HEK293 (cell line): ENCODE measurements at regions not wholly inside any gene's neighbourhood (a gene's known extent, or its start where the extent isn't known, plus 50 kb on each side); places are given as distances from the start of the nearest gene placed in this dataset.

Experiments used
- CTCF ChIA-PET: fragments of 350-600 bp; formaldehyde crosslinking; extraction: SDS; loops from one replicate; lab custom pipeline; 2021; ENCODE audit warnings: antibody characterized with exemption; lab: Yijun Ruan, JAX
- POLR2A ChIA-PET: fragments of 300-600 bp; formaldehyde crosslinking; extraction: SDS; loops from one replicate; lab custom pipeline; 2020; ENCODE audit warnings: antibody characterized with exemption, inconsistent platforms; lab: Yijun Ruan, JAX
- H3K27ac ChIP-seq: fragments of 200-500 bp; sonication (Bioruptor generic); 2 replicates; pipeline ENCODE4 v1.5.1; 2014; ENCODE audit warnings: low read depth, low read length, control low read depth, inconsistent platforms; ENCODE audit errors: extremely low read depth
- H3K36me3 ChIP-seq, 2 experiments: fragments of 200-500 bp in 1 of 2; sonication (Bioruptor generic) in 1 of 2; 1 replicate in 1 of 2; 2 replicates in 1 of 2; pipeline ENCODE4 v1.5.1; 2014 to 2017; ENCODE audit warnings: inconsistent platforms in 2 of 2, low read length in 2 of 2; ENCODE audit not compliant: control insufficient read depth in 2 of 2, insufficient read depth in 1 of 2
- H3K4me1 ChIP-seq: fragments of 200-500 bp; sonication (Bioruptor generic); 2 replicates; pipeline ENCODE4 v1.5.1; 2014; ENCODE audit warnings: mild to moderate bottlenecking, low read length, inconsistent platforms; ENCODE audit not compliant: control insufficient read depth, insufficient read depth
- H3K4me3 ChIP-seq: 2 replicates; pipeline ENCODE4 v1.5.1; 2011; ENCODE audit warnings: low read depth, mild to moderate bottlenecking, control low read depth, low read length, moderate library complexity
- H3K9me3 ChIP-seq: fragments of 200-500 bp; sonication (Bioruptor generic); 2 replicates; pipeline ENCODE4 v1.5.1; 2014; ENCODE audit warnings: low read depth, low read length, inconsistent platforms; ENCODE audit not compliant: control insufficient read depth, insufficient read depth
- GLI2 ChIP-seq: fragments of 450-650 bp; formaldehyde crosslinking; IDR thresholded peaks from 2 replicates; pipeline ENCODE4; 2017; ENCODE audit warnings: missing biosample characterization, missing genetic modification characterization, low read depth, borderline replicate concordance
- GLIS1 ChIP-seq: fragments of 450-650 bp; formaldehyde crosslinking; IDR thresholded peaks from 2 replicates; pipeline ENCODE4 v1.5.1; 2016; ENCODE audit warnings: missing biosample characterization, missing genetic modification characterization
- IKZF3 ChIP-seq: fragments of 450-650 bp; IDR thresholded peaks from 2 replicates; pipeline ENCODE4 v1.5.0; 2018; ENCODE audit warnings: missing biosample characterization, mild to moderate bottlenecking, missing genetic modification characterization, moderate library complexity
- KLF16 ChIP-seq: fragments of 450-650 bp; formaldehyde crosslinking; IDR thresholded peaks from 2 replicates; pipeline ENCODE4 v1.5.1; 2017; ENCODE audit warnings: missing biosample characterization, missing genetic modification characterization
- MYNN ChIP-seq: fragments of 450-650 bp; formaldehyde crosslinking; IDR thresholded peaks from 2 replicates; pipeline ENCODE4 v1.5.1; 2016; ENCODE audit warnings: missing biosample characterization, missing genetic modification characterization, borderline replicate concordance
- SETDB1 ChIP-seq: IDR thresholded peaks from one replicate; pipeline ENCODE4 v1.6.1; 2017; ENCODE audit warnings: mild to moderate bottlenecking, low read length, moderate library complexity, mixed read lengths; ENCODE audit not compliant: insufficient read length
- SP3 ChIP-seq: fragments of 450-650 bp; formaldehyde crosslinking; IDR thresholded peaks from 2 replicates; pipeline ENCODE4 v1.5.1; 2016; ENCODE audit warnings: missing biosample characterization, missing genetic modification characterization
- ZBTB17 ChIP-seq: fragments of 450-650 bp; formaldehyde crosslinking; IDR thresholded peaks from 2 replicates; pipeline ENCODE4 v1.5.1; 2016; ENCODE audit warnings: missing biosample characterization, missing genetic modification characterization
- ZBTB20 ChIP-seq: fragments of 450-650 bp; formaldehyde crosslinking; IDR thresholded peaks from 2 replicates; pipeline ENCODE4 v1.5.1; 2016; ENCODE audit warnings: missing biosample characterization, missing genetic modification characterization
- ZBTB8A ChIP-seq: fragments of 450-650 bp; formaldehyde crosslinking; IDR thresholded peaks from 2 replicates; pipeline ENCODE4 v1.5.1; 2016; ENCODE audit warnings: missing biosample characterization, missing genetic modification characterization
- ZFHX2 ChIP-seq: fragments of 450-650 bp; formaldehyde crosslinking; conservative IDR thresholded peaks from 2 replicates; pipeline ENCODE4 v1.5.1; 2016; ENCODE audit warnings: missing biosample characterization, missing genetic modification characterization
- ZFP37 ChIP-seq: fragments of 450-650 bp; formaldehyde crosslinking; IDR thresholded peaks from 2 replicates; pipeline ENCODE4 v1.5.1; 2016; ENCODE audit warnings: missing biosample characterization, missing genetic modification characterization
- ZFP41 ChIP-seq: fragments of 450-650 bp; formaldehyde crosslinking; IDR thresholded peaks from 2 replicates; pipeline ENCODE4 v1.5.1; 2016; ENCODE audit warnings: missing biosample characterization, missing genetic modification characterization, borderline replicate concordance
- ZNF239 ChIP-seq: fragments of 450-650 bp; formaldehyde crosslinking; IDR thresholded peaks from 2 replicates; pipeline ENCODE4 v1.5.1; 2016; ENCODE audit warnings: missing biosample characterization, missing genetic modification characterization
- ZNF341 ChIP-seq: fragments of 450-650 bp; formaldehyde crosslinking; IDR thresholded peaks from 2 replicates; pipeline ENCODE4; 2016; ENCODE audit warnings: low read depth, missing biosample characterization, missing genetic modification characterization
- ZNF529 ChIP-seq: fragments of 450-650 bp; formaldehyde crosslinking; IDR thresholded peaks from 2 replicates; pipeline ENCODE4 v1.5.1; 2017; ENCODE audit warnings: missing genetic modification characterization, missing biosample characterization; ENCODE audit not compliant: insufficient replicate concordance
- ZNF555 ChIP-seq: fragments of 450-650 bp; formaldehyde crosslinking; conservative IDR thresholded peaks from 2 replicates; pipeline ENCODE4 v1.5.1; 2017; ENCODE audit warnings: missing biosample characterization, mild to moderate bottlenecking, missing genetic modification characterization, inconsistent platforms
- ZNF561 ChIP-seq: fragments of 450-650 bp; IDR thresholded peaks from 2 replicates; pipeline ENCODE4 v1.5.1; 2018; ENCODE audit warnings: missing biosample characterization, missing genetic modification characterization, borderline replicate concordance
- ZNF654 ChIP-seq: fragments of 450-650 bp; formaldehyde crosslinking; IDR thresholded peaks from 2 replicates; pipeline ENCODE4 v1.5.1; 2016; ENCODE audit warnings: low read depth, missing biosample characterization, missing genetic modification characterization
- ZNF664 ChIP-seq: fragments of 450-650 bp; formaldehyde crosslinking; IDR thresholded peaks from 2 replicates; pipeline ENCODE4 v1.5.1; 2016; ENCODE audit warnings: missing biosample characterization, missing genetic modification characterization
- ZNF843 ChIP-seq: fragments of 450-650 bp; formaldehyde crosslinking; IDR thresholded peaks from 2 replicates; pipeline ENCODE4 v1.5.1; 2016; ENCODE audit warnings: missing biosample characterization, missing genetic modification characterization
- TF ChIP-seq, protein P1 (sequence below): fragments of 450-650 bp; formaldehyde crosslinking; IDR thresholded peaks from 2 replicates; pipeline ENCODE4 v1.5.1; 2016; ENCODE audit warnings: missing biosample characterization, missing genetic modification characterization
- TF ChIP-seq, protein P2 (sequence below): fragments of 450-650 bp; formaldehyde crosslinking; IDR thresholded peaks from 2 replicates; pipeline ENCODE4 v1.5.1; 2016; ENCODE audit warnings: missing biosample characterization, missing genetic modification characterization
- TF ChIP-seq, protein P3 (sequence below): IDR thresholded peaks from 2 replicates; pipeline ENCODE4 v1.6.1; 2011; ENCODE audit warnings: mild to moderate bottlenecking, low read depth, low read length, borderline replicate concordance
- TF ChIP-seq, protein P4 (sequence below): fragments of 450-650 bp; IDR thresholded peaks from 2 replicates; pipeline ENCODE4 v1.5.1; 2018; ENCODE audit warnings: missing biosample characterization, mild to moderate bottlenecking, missing genetic modification characterization
- TF ChIP-seq, protein P5 (sequence below): fragments of 450-650 bp; formaldehyde crosslinking; IDR thresholded peaks from 2 replicates; pipeline ENCODE4 v1.5.1; 2016; ENCODE audit warnings: missing biosample characterization, missing genetic modification characterization, borderline replicate concordance
- TF ChIP-seq, protein P6 (sequence below): fragments of 450-650 bp; formaldehyde crosslinking; conservative IDR thresholded peaks from 2 replicates; pipeline ENCODE4 v1.5.1; 2016; ENCODE audit warnings: low read depth, missing biosample characterization, missing genetic modification characterization

DNA sequence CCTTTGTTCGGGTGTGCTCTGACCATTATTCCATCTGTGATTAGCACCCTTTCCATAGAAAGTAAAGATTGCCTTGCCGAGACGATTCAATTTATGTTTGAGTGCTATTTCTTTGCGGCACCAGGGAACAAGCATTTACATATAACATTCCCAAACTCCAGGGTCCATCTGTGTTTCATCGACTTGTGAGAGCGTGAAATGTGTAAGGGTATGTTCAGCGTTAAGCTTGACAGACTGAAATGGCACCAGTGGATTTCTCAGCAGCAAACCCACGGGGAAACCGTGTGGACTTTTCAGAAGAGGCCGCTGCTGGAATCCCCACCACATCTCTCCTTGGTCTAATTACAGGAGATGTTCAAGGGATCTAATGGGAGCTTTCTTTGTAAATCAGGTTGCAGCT, 270.5 kb downstream of the TCERG1L start:
- H3K9me3 ChIP-seq, result no peaks in the 10 kb centered on the region
- H3K4me3 ChIP-seq, result no peak overlapping the region
- no peaks in the 10 kb centered on the region for H3K4me1 ChIP-seq
- TF ChIP-seq, protein P1, sequence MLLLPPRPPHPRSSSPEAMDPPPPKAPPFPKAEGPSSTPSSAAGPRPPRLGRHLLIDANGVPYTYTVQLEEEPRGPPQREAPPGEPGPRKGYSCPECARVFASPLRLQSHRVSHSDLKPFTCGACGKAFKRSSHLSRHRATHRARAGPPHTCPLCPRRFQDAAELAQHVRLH (tag by site-specific recombination), result no peak
- TF ChIP-seq KLF16 (no peak), IKZF3 (tag by site-specific recombination) (no peak), GLI2 (no peak), ZBTB17 (no peak), ZNF239 (tag by site-specific recombination) (no peak), ZFP41 (no peak), ZNF654 (tag by site-specific recombination) (no peak)
- TF ChIP-seq, all 188 proteins: peak for 0
- Histone ChIP-seq H3K36me3 (no peaks in the 10 kb centered on the region), H3K27ac (no peak overlapping the region)
- ChIA-PET POLR2A (no interaction called here), CTCF (no interaction called here)

DNA sequence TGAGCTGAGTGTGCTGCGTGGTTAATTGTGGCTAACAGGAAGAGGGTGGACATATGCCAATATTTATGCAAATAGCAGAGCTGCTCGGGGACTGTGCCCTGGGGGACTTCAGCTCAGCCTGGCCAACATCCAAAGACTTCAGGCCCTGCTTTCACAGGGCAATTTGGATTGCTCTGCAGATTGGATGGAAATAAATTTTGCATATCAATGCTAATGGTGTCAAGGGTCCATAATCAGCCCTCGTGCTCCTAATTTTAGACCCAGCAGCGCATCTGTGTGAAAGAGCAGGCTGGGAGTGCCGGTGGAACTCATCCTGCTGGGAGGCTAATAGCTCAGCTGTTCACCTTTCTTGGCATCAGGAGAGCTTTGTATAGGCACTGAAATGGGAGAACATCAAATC, 270.1 kb downstream of the TCERG1L start:
- Histone ChIP-seq H3K27ac (no peak overlapping the region), H3K9me3 (no peaks in the 10 kb centered on the region), H3K36me3 (no peaks in the 10 kb centered on the region), H3K4me1 (no peaks in the 10 kb centered on the region), H3K4me3 (no peak overlapping the region)
- POLR2A ChIA-PET, result no interaction called here
- CTCF ChIA-PET, result no interaction called here
- TF ChIP-seq, protein P2, sequence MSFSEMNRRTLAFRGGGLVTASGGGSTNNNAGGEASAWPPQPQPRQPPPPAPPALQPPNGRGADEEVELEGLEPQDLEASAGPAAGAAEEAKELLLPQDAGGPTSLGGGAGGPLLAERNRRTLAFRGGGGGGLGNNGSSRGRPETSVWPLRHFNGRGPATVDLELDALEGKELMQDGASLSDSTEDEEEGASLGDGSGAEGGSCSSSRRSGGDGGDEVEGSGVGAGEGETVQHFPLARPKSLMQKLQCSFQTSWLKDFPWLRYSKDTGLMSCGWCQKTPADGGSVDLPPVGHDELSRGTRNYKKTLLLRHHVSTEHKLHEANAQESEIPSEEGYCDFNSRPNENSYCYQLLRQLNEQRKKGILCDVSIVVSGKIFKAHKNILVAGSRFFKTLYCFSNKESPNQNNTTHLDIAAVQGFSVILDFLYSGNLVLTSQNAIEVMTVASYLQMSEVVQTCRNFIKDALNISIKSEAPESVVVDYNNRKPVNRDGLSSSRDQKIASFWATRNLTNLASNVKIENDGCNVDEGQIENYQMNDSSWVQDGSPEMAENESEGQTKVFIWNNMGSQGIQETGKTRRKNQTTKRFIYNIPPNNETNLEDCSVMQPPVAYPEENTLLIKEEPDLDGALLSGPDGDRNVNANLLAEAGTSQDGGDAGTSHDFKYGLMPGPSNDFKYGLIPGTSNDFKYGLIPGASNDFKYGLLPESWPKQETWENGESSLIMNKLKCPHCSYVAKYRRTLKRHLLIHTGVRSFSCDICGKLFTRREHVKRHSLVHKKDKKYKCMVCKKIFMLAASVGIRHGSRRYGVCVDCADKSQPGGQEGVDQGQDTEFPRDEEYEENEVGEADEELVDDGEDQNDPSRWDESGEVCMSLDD (tag by site-specific recombination), result no peak
- no peak for TF ChIP-seq SP3 (tag by site-specific recombination)
- no peak for TF ChIP-seq ZBTB8A
- TF ChIP-seq, protein P3, sequence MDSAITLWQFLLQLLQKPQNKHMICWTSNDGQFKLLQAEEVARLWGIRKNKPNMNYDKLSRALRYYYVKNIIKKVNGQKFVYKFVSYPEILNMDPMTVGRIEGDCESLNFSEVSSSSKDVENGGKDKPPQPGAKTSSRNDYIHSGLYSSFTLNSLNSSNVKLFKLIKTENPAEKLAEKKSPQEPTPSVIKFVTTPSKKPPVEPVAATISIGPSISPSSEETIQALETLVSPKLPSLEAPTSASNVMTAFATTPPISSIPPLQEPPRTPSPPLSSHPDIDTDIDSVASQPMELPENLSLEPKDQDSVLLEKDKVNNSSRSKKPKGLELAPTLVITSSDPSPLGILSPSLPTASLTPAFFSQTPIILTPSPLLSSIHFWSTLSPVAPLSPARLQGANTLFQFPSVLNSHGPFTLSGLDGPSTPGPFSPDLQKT, result no peak
- TF ChIP-seq, protein P4, sequence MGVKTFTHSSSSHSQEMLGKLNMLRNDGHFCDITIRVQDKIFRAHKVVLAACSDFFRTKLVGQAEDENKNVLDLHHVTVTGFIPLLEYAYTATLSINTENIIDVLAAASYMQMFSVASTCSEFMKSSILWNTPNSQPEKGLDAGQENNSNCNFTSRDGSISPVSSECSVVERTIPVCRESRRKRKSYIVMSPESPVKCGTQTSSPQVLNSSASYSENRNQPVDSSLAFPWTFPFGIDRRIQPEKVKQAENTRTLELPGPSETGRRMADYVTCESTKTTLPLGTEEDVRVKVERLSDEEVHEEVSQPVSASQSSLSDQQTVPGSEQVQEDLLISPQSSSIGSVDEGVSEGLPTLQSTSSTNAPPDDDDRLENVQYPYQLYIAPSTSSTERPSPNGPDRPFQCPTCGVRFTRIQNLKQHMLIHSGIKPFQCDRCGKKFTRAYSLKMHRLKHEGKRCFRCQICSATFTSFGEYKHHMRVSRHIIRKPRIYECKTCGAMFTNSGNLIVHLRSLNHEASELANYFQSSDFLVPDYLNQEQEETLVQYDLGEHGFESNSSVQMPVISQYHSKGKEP (tag by site-specific recombination), result no peak
- TF ChIP-seq, protein P5, sequence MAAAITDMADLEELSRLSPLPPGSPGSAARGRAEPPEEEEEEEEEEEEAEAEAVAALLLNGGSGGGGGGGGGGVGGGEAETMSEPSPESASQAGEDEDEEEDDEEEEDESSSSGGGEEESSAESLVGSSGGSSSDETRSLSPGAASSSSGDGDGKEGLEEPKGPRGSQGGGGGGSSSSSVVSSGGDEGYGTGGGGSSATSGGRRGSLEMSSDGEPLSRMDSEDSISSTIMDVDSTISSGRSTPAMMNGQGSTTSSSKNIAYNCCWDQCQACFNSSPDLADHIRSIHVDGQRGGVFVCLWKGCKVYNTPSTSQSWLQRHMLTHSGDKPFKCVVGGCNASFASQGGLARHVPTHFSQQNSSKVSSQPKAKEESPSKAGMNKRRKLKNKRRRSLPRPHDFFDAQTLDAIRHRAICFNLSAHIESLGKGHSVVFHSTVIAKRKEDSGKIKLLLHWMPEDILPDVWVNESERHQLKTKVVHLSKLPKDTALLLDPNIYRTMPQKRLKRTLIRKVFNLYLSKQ (tag by site-specific recombination), result no peak
- TF ChIP-seq ZBTB20 (tag by site-specific recombination), result no peak
- no peak for TF ChIP-seq SETDB1
- no peak for TF ChIP-seq ZNF664 (tag by site-specific recombination)
- no peak for TF ChIP-seq ZNF555 (tag by site-specific recombination)
- no peak for TF ChIP-seq ZFHX2 (tag by site-specific recombination)
- TF ChIP-seq MYNN (tag by site-specific recombination), result no peak
- TF ChIP-seq ZNF843 (tag by site-specific recombination), result no peak
- no peak for TF ChIP-seq ZFP37 (tag by site-specific recombination)
- no peak for TF ChIP-seq ZNF529 (tag by site-specific recombination)
- TF ChIP-seq GLIS1 (tag by site-specific recombination), result no peak
- TF ChIP-seq ZNF561, result no peak
- TF ChIP-seq, protein P6, sequence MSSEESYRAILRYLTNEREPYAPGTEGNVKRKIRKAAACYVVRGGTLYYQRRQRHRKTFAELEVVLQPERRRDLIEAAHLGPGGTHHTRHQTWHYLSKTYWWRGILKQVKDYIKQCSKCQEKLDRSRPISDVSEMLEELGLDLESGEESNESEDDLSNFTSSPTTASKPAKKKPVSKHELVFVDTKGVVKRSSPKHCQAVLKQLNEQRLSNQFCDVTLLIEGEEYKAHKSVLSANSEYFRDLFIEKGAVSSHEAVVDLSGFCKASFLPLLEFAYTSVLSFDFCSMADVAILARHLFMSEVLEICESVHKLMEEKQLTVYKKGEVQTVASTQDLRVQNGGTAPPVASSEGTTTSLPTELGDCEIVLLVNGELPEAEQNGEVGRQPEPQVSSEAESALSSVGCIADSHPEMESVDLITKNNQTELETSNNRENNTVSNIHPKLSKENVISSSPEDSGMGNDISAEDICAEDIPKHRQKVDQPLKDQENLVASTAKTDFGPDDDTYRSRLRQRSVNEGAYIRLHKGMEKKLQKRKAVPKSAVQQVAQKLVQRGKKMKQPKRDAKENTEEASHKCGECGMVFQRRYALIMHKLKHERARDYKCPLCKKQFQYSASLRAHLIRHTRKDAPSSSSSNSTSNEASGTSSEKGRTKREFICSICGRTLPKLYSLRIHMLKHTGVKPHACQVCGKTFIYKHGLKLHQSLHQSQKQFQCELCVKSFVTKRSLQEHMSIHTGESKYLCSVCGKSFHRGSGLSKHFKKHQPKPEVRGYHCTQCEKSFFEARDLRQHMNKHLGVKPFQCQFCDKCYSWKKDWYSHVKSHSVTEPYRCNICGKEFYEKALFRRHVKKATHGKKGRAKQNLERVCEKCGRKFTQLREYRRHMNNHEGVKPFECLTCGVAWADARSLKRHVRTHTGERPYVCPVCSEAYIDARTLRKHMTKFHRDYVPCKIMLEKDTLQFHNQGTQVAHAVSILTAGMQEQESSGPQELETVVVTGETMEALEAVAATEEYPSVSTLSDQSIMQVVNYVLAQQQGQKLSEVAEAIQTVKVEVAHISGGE, result no peak
- TF ChIP-seq ZNF341 (tag by site-specific recombination), result no peak
